IMR-90 (cell line): ENCODE measurements at regions not wholly inside any gene's neighbourhood (a gene's known extent, or its start where the extent isn't known, plus 50 kb on each side); places are given as distances from the start of the nearest gene placed in this dataset.

Source experiments
- ATAC-seq: fragments of 200-7000 bp; cut with Tn5 transposase; 2 replicates; pipeline ENCODE4 v1.9.1; 2020; ENCODE audit warnings: low read depth, mild to moderate bottlenecking, moderate library complexity
- BruUV-seq: library from RNA; stranded (reverse); fragments of 400-500 nt; replicated peaks from 2 replicates; lab custom pipeline; 2021; lab: Mats Ljungman, UMichigan
- CTCF ChIA-PET: fragments of 300-600 bp; formaldehyde crosslinking; extraction: SDS; loops from one replicate; lab custom pipeline; 2021; ENCODE audit warnings: antibody characterized with exemption; lab: Yijun Ruan, JAX
- POLR2A ChIA-PET: fragments of 300-600 bp; sonication (Branson Sonifier 250); formaldehyde crosslinking; loops from one replicate; lab custom pipeline; 2022; ENCODE audit warnings: antibody characterized with exemption; ENCODE audit not compliant: unreplicated experiment; lab: Charles Lee
- DNase-seq: peaks from one replicate; pipeline ENCODE4 v3.0.0; 2013
- H2AFZ ChIP-seq: replicated peaks from 2 replicates; pipeline ENCODE3; 2013; ENCODE audit warnings: low read length, mild to moderate bottlenecking; ENCODE audit not compliant: poor library complexity
- H2AK5ac ChIP-seq: 2 replicates; pipeline ENCODE4 v1.6.1; 2013; ENCODE audit warnings: low read depth, low read length, inconsistent platforms
- H2AK9ac ChIP-seq: replicated peaks from 2 replicates; pipeline ENCODE3; 2013; ENCODE audit warnings: mild to moderate bottlenecking, low read depth, low read length, moderate library complexity; ENCODE audit not compliant: poor library complexity
- H2BK120ac ChIP-seq: 2 replicates; pipeline ENCODE4 v1.6.1; 2013; ENCODE audit warnings: low read depth, low read length, inconsistent platforms
- H2BK15ac ChIP-seq: 3 replicates; pipeline ENCODE4 v1.6.1; 2013; ENCODE audit warnings: low read depth, low read length, inconsistent platforms
- H2BK20ac ChIP-seq: 2 replicates; pipeline ENCODE4 v1.6.1; 2013; ENCODE audit warnings: low read depth, mild to moderate bottlenecking, inconsistent platforms, low read length, moderate library complexity
- H2BK5ac ChIP-seq: 2 replicates; pipeline ENCODE4 v1.6.1; 2013; ENCODE audit warnings: mild to moderate bottlenecking, low read depth, low read length, inconsistent platforms; ENCODE audit not compliant: poor library complexity, severe bottlenecking
- H3K14ac ChIP-seq: replicated peaks from 2 replicates; pipeline ENCODE4 v1.6.1; 2013; ENCODE audit warnings: low read depth, low read length, inconsistent platforms
- H3K18ac ChIP-seq: 2 replicates; pipeline ENCODE4 v1.6.1; 2013; ENCODE audit warnings: low read depth, low read length, control low read depth
- H3K23ac ChIP-seq: 2 replicates; pipeline ENCODE4 v1.6.1; 2013; ENCODE audit warnings: low read depth, low read length, inconsistent platforms
- H3K27ac ChIP-seq: 2 replicates; pipeline ENCODE4 v1.5.1; 2013; ENCODE audit warnings: mild to moderate bottlenecking, control low read depth, low read length; ENCODE audit not compliant: insufficient read depth
- H3K27me3 ChIP-seq: 2 replicates; pipeline ENCODE4 v1.6.1; 2013; ENCODE audit warnings: low read length; ENCODE audit not compliant: control insufficient read depth, insufficient read depth
- H3K36me3 ChIP-seq: 2 replicates; pipeline ENCODE4 v1.6.1; 2013; ENCODE audit warnings: low read length, mixed read lengths; ENCODE audit not compliant: control insufficient read depth, insufficient read depth
- H3K4ac ChIP-seq: 2 replicates; pipeline ENCODE4 v1.6.1; 2013; ENCODE audit warnings: low read depth, low read length, inconsistent platforms
- H3K4me1 ChIP-seq: 2 replicates; pipeline ENCODE4 v1.6.1; 2013; ENCODE audit warnings: low read length, mixed read lengths; ENCODE audit not compliant: control insufficient read depth, insufficient read depth
- H3K4me2 ChIP-seq: 2 replicates; pipeline ENCODE4 v1.6.1; 2013; ENCODE audit warnings: low read depth, mild to moderate bottlenecking, control low read depth, low read length, moderate library complexity
- H3K4me3 ChIP-seq: 2 replicates; pipeline ENCODE4 v1.5.1; 2013; ENCODE audit warnings: low read depth, mild to moderate bottlenecking, control low read depth, low read length, moderate library complexity; ENCODE audit not compliant: insufficient read depth
- H3K56ac ChIP-seq: 2 replicates; pipeline ENCODE4 v1.6.1; 2013; ENCODE audit warnings: low read length, inconsistent platforms; ENCODE audit not compliant: insufficient read depth; ENCODE audit errors: extremely low read depth
- H3K79me1 ChIP-seq, 2 experiments: 2 replicates each; pipeline ENCODE4 v1.6.1; 2013; ENCODE audit warnings: low read length in 2 of 2, inconsistent platforms in 1 of 2, low read depth in 1 of 2
- H3K9ac ChIP-seq: 2 replicates; pipeline ENCODE4 v1.6.1; 2013; ENCODE audit warnings: low read depth, low read length, control low read depth
- H3K9me1 ChIP-seq: 2 replicates; pipeline ENCODE4 v1.6.1; 2013; ENCODE audit warnings: low read length, inconsistent platforms; ENCODE audit not compliant: insufficient read depth
- H3K9me3 ChIP-seq: 2 replicates; pipeline ENCODE4 v1.6.1; 2013; ENCODE audit warnings: low read length; ENCODE audit not compliant: control insufficient read depth, insufficient read depth
- H4K20me1 ChIP-seq: 2 replicates; pipeline ENCODE4 v1.6.1; 2013; ENCODE audit warnings: low read length, inconsistent platforms; ENCODE audit not compliant: insufficient read depth
- H4K5ac ChIP-seq: 2 replicates; pipeline ENCODE4 v1.6.1; 2013; ENCODE audit warnings: mild to moderate bottlenecking, low read depth, low read length, control low read depth
- H4K8ac ChIP-seq, 2 experiments: 2 replicates each; pipeline ENCODE4 v1.6.1; 2013; ENCODE audit warnings: low read depth in 2 of 2, low read length in 2 of 2, control low read depth in 1 of 2, inconsistent platforms in 1 of 2
- H4K91ac ChIP-seq: 2 replicates; pipeline ENCODE4 v1.6.1; 2013; ENCODE audit warnings: low read depth, low read length, inconsistent platforms; ENCODE audit not compliant: insufficient read depth
- CTCF ChIP-seq: conservative IDR thresholded peaks from 2 replicates; pipeline ENCODE4 v1.5.1; 2012; ENCODE audit warnings: mild to moderate bottlenecking, low read depth, low read length, improper control_type of control experiment
- NFE2L2 ChIP-seq: fragments of 150-350 bp; IDR thresholded peaks from 2 replicates; pipeline ENCODE4 v1.6.1; 2016; ENCODE audit warnings: low read depth, mild to moderate bottlenecking, low read length
- WGBS, 2 experiments: methylation state at CpG; one replicate each; pipeline versions ENCODE4 v1.1.5 to v1.1.7; 2013; ENCODE audit warnings: missing lambda C conversion rate in 2 of 2; ENCODE audit not compliant: insufficient read length in 1 of 2; ENCODE audit errors: extremely low coverage in 2 of 2; 5-methylcytosine and 5-hydroxymethylcytosine counted together
- dilution Hi-C: fragments of 300-500 bp; cut with HindIII; formaldehyde crosslinking; loops from one replicate; pipeline ENCODE4 v1.14.3; 2018; ENCODE audit warnings: low sequenced_read_pairs; ENCODE audit not compliant: unreplicated experiment
- in situ Hi-C: fragments of 300-500 bp; cut with MboI; formaldehyde crosslinking; loops from 3 replicates; pipeline ENCODE4 v1.14.3; 2019; ENCODE audit warnings: low sequenced_read_pairs, inconsistent platforms, mixed read lengths
- intact Hi-C: fragments of 100-400 bp; cut with micrococcal nuclease; formaldehyde crosslinking; loops from 2 replicates; pipeline ENCODE4 v1.10.0; 2022

- ATAC-seq, result no peak
- no peak overlapping the region for H4K8ac ChIP-seq
- H4K91ac ChIP-seq, result no peak overlapping the region
- no peak overlapping the region for H3K9ac ChIP-seq
- H4K5ac ChIP-seq, result no peak overlapping the region
- H3K79me1 ChIP-seq, result no peaks in the 10 kb centered on the region
- no peak overlapping the region for H3K27ac ChIP-seq
- H2BK20ac ChIP-seq, result no peak overlapping the region
- in situ Hi-C loops, result no loop called here
- H3K9me3 ChIP-seq, result peaks cover 4% of the 10 kb centered on the region; the same call in 1 of the 2 replicates
- H2BK120ac ChIP-seq, result no peak overlapping the region
- H3K9me1 ChIP-seq, result 0 out of 2 replicates have a peak, but pooled peaks cover 5% of the 10 kb centered on the region
- no TSS peak for BruUV-seq
- H3K4me3 ChIP-seq, result no peak overlapping the region
- no peak overlapping the region for H2BK5ac ChIP-seq
- no peaks in the 10 kb centered on the region; the same call in 1 of the 2 replicates for H4K20me1 ChIP-seq
- H3K14ac ChIP-seq, result no peak overlapping the region
- WGBS, 2 experiments, result 100% methylated on average over 1 of the region's 16 CpGs; no CpG with 5 or more reads in 1 of the 2 experiments
- H2AK5ac ChIP-seq, result no peak overlapping the region
- H3K18ac ChIP-seq, result no peak overlapping the region
- no peak overlapping the region for H3K23ac ChIP-seq
- DNase-seq, result no peak
- CTCF ChIA-PET, result interaction anchor here (0.6 kb wide), 1 partner anchor 339 kb away, joined by 3 read pairs; no protein-coding TSS in a partner anchor
- H3K4me2 ChIP-seq, result no peak overlapping the region
- no peak overlapping the region for H3K4ac ChIP-seq
- H3K27me3 ChIP-seq, result no peaks in the 10 kb centered on the region; the same call in none of the 2 replicates
- intact Hi-C loops, result no loop called here
- H2AFZ ChIP-seq, result peak overlapping the region; percentile 6
- no peak overlapping the region for H2BK15ac ChIP-seq
- H3K4me1 ChIP-seq, result no peaks in the 10 kb centered on the region
- TF ChIP-seq NFE2L2, result no peak
- no peak for TF ChIP-seq CTCF
- POLR2A ChIA-PET, result no interaction called here
- dilution Hi-C loops, result no loop called here
- H3K36me3 ChIP-seq, result no peaks in the 10 kb centered on the region
- H2AK9ac ChIP-seq, result no peak overlapping the region
- no peak overlapping the region for H3K56ac ChIP-seq
Observed at GRCh38 chr1:29557701-29558600, 321.6 kb downstream of the PTPRU start.
